DMS114 treated with DMSO at 0.1 percent for 48 hours (cell line): ENCODE measurements at regions not wholly inside any gene's neighbourhood (a gene's known extent, or its start where the extent isn't known, plus 50 kb on each side); places are given as distances from the start of the nearest gene placed in this dataset.
"Not testable (repeated sequence)": the region's sequence is repeated elsewhere in the genome, so short reads cannot be mapped to it uniquely, and the experiment has no call there.

Experiments
- DNase-seq: peaks from one replicate; lab custom pipeline; 2025; ENCODE audit not compliant: unreplicated experiment; lab: John Stamatoyannopoulos, UW

DNA sequence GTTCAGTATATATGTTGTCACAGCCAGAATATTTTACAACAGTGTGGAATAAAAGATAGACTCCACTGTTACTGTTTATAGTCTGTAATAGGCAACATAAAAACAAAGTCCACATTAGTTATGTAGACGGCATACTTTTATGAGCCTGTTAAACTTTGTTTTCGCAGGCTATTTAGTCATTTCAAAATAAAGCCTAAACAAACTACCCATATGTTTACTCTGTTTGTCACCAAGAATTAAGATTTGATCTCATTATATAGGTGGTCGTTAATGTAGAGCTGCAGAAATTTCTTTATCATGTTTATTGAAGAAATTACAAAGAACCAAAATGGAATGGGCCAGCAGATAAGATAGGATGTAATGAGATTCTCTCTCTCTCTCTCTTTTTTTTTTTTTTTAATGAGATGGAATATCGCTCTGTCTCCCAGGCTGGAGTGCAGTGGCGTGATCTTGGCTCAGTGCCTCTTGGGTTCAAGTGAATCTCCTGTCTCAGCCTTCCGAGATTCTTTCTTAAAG, 943.8 kb upstream of the SOX9 start:
- no peak for DNase-seq

DNA sequence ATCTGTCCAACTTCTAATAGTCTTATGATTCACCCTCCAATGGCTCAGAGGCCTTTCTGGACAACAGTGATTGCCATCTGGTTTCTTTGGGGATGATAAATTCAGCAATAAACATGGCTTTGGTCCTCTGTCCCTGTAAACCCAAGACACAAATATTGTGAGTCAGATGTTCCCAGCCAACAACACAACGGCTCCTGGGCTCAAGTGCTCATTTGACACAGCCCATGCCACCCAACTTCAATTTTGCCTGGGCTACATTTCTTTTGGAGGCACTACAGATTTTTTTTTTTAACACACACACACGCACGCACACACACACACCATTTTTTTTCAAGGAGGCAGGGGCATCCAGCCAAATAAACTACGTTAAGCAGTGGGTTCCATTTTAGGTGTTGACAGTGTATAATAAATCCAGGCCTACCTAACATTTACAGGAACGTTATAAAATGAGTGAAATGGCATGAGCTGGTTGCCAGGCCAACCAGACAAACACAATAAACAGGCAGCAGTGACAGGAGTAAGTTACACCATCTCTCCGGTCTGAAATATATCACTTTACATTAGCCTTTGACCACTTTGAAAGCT, 939.9 kb upstream of the SOX9 start:
- no peak for DNase-seq

DNA sequence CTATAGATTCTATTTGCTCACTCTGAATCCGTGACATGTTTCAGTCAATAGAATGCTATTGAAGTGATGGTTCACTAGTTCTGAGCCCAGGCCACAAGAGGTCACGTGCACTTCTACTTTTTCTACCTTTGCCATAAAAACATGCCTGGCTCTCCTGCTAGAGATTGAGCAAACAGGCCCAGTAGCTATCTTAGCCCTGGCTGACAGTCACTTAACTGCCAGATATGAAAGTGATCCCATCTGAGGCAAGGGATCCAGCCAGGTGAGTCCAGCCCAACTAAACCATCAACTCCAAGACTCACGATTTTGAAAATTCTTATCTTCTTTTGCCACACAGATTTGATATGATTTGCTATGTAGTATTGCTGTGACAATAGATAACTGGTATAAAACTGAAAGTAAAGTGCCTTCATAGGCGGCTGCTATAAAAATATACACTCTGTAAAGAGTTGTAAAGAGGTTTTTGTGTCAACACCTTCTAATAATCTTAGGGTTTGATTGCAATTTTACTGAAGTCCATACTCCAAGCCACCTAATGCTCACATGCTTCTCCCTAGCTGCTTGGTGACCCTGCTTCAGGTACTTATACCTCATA, 937.7 kb upstream of the SOX9 start:
- DNase-seq, result no peak

DNA sequence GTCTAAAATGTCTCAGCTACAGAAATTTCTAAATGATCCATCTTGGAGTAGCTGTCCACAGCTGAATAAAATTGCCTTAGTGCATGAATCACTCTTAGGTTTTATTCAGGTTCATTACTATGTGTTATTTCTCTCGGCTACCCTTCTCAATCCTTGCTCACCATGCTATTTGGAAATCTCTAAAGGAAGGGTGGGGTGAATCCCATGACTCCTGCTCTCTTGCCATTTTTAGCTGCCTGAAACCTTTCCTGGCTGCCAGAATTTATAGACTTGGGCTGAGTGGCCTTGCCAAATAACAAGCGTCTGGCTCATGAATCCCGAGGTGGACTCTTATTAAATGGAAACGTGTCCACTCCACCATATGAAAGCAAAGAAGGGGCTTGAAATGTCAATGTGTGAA, 936.1 kb upstream of the SOX9 start:
- no peak for DNase-seq

DNA sequence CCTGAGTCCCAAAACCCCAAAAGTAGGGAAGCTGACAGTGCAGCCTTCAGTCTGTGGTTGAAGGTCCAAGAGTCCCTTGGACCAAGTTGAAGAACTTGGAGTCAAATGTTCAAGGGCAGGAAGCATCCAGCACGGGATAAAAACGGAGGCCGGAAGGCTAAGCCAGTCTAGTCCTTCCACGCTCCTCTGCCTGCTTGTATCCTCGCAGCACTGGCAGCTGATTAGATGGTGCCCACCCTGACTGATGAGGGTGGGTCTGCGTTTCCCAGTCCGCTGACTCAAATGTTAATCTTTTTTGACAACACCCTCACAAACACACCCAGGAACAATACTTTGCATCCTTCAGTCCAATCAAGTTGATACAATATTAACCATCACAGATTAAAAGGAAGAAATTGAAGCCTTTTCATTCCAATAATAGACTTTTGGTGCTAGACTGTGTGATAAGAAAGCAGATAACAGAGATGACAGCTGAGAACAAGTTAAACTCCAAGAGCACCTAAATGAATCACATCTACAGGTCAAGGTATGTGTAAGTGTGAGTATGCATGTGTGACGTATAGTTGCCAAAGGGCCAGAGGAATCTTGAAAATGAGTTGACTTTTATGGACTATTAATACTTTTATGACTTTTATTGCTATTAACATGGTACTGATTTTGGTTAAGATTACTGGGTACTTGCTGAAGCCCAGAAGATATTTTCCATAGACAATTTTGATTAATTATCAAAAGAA, 933.5 kb upstream of the SOX9 start:
- no peak for DNase-seq

DNA sequence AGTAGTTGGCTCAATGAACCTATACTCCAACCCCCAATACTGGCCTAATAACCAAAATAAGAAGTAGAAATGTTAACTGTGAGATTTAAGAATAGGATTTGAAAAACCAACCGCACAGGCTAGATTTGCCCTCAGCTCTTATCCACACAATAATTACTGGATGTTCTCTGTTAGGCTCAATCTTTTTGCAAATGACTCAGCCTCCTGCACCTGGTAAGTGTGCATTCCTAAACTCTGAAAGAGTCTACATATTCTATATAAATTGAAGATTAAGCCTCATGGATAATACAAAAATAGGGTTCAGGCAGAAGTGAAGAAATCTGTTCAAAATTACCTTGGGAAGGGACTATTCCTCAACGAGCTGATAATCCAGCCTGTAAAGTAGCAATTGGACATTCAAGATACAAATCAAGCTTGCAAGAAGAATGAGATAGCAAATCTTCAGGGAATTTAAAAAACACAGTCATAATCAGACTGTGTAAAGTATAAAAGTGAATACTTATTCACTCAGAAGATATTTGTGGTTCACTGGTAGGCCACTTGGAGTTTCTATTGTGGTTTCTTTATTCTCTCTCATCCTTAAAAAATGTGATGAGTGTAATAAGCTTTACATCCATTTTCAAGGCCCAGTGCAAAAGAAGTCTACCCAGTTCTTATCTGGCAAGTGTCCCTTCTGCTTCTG, 931.9 kb upstream of the SOX9 start:
- DNase-seq, result no peak

DNA sequence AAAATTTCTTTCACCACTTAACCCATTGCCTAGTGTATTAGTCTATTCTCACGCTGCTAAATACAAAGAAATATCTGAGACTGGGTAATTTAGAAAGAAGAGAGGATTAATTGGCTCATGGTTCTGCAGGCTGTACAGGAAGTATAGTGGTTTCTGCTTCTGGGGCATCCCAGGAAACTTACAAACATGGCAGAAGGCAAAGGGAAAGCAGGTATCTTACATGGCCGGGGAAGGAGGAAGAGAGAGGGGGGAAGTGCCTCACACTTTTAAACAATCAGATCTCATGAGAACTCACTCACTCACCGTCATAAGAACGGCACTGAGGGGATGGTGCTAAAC, 931.4 kb upstream of the SOX9 start:
- DNase-seq, result no peak

DNA sequence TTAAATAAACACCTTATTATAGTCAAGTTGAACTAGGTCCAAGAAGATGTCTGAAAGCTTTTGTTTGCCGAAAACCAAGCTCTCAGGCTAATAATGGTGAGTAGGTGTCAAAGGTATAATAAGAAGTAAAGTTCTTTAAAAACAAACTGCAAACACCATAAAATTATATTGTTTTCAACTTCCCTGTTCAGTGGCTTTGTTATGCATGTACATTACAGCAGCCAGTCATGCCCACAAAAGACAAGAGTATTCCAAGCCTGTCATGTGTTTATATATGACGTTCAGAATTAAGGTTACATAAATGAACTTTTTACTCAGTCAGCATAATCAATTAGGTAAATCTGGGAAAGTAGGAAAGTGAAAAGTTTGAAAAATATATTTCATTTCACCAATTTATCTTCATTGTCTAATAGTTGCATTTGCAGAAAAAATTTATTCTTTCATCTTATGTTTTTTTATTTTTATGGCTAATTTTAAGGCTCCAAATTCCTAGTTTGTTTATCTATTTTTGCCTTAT, 928.7 kb upstream of the SOX9 start:
- no peak for DNase-seq

DNA sequence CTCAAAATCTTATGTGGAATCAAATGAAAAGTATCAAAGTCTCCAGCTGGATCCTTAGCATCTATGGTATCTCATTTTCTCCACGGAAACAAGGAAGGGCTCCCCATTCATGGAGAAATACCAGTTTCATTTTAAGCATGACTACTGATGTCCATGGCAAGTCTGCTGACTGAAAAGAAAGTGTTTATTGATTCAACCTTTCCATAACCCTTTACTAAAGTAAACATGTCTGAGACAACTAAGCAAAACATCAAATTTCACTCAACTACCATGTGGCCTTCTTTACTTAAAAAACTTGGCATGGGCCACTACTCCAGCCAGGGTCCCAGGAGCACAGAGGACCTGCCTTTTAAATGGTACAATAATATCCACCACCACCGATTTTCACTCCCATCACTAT, 928.0 kb upstream of the SOX9 start:
- no peak for DNase-seq

DNA sequence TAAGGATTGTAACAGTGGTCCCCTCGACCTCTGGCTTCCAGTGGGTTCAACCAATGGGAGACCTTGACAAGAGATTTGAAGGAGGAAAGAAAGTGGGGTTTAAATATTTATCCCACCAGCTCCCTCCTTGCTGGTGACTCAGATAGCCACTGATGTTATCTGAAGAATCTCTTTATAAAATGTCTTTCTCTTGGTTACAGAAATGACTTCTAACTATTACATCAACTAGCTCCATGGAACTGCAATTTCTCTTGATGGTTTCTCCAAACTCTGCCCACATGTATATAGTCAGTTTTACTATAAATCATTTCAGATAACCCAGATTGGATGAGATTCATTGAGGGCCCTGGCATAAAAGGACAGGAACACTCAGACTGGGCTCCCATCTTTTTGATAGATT, 920.2 kb upstream of the SOX9 start:
- DNase-seq, result no peak

DNA sequence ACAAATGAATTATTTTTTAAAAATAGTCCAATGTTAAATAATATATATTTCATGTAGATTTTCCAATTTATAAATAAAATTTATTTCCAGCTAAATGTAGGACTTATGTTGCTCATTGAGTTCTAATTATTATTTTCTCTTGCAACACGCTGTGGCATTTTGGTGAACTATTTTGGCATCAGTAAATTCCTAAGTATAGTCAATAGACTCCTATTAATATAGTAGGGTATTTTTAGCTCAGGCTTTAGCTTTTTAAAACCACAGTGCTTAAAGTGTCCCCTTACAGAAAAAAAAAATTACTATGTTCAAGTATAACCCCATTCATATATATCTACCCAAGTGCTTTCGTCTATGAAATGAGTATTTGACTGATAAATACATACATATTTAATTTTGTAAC, 919.2 kb upstream of the SOX9 start:
- no peak for DNase-seq

DNA sequence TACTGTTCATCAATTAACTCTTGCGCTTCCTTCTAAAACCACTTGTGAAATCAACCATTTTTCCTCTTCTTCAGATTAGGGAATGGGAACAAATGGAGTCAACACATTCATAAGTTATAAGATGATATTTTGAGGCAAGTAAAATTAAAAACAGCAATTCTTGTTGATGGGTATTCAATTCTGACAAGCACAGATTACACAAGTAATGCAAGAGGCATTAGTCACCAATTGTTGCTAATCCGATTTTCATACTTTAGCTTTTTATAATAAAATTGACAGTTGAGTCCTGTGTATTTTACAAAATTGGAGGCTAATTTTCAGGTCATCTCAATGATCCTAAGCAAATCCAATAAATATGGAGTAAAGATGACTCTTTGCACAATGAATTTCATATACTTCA, 918.4 kb upstream of the SOX9 start:
- no peak for DNase-seq

DNA sequence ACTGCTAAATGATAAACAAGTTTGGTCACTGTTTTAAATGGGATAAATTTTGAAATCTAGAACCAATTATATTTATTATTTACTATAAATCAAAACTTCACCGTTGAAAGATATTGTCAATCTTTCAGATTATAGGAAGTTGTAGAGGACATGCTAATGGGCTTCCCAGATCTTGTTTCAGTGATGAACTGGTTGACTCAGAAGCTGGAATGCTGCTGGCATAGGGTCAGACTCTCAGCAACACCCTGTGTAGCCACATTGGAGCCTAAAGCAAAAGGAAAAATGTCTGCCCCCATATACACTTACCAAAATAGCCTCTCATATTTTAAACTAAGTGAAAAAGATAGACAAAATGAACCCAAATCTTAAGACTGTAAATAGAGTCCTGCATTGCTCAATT, 916.9 kb upstream of the SOX9 start:
- no peak for DNase-seq

DNA sequence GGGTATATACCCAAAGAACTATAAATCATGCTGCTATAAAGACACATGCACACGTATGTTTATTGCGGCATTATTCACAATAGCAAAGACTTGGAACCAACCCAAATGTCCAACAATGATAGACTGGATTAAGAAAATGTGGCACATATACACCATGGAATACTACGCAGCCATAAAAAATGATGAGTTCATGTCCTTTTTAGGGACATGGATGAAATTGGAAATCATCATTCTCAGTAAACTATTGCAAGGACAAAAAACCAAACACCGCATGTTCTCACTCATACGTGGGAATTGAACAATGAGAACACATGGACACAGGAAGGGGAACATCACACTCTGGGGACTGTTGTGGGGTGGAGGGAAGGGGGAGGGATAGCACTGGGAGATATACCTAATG, 914.9 kb upstream of the SOX9 start:
- not testable (repeated sequence) for DNase-seq

DNA sequence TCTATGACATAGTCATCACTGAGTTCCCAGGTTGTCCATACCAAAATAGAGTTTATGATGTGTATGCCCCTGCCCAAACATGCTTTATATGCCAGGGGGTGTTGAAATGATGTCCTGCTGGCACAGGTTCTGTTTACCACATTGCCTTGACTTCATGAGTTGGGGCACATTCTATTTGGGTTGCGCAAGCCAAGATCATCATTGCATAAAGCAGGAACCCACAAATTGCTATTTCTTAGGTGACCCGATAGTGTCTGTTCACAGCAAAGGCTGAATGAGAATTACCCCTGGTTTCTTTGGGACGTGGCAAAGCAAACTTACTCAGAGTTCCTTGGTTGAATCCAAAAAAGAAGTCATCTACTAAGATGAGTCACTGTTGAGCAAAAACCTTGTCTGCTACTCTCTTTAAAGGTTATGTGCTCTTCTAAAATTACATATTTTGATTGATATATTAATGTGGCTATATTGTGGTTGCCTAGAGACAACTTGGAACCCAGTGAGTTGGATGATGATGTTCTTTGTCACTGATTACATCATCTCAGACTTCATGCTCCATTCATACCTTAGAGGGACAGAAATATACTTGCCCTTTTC, 912.6 kb upstream of the SOX9 start:
- DNase-seq, result no peak

DNA sequence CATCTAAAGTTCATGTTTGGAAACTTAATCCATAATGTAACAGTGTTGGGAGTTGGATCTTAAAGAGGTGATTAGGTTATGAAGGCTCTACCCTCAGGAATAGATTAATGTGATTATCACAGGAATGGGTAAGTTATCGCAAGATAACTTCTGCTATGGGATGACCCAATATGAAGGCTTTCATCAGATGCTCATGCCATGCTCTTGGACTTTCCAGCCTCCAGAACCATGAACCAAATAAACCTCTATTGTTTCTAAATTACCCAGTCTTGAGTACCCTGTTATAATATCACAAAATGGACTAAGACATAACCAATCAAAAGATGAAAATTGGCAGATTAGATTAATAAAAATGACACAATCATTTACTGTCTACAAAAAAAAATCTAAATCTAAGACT, 906.9 kb upstream of the SOX9 start:
- no peak for DNase-seq

DNA sequence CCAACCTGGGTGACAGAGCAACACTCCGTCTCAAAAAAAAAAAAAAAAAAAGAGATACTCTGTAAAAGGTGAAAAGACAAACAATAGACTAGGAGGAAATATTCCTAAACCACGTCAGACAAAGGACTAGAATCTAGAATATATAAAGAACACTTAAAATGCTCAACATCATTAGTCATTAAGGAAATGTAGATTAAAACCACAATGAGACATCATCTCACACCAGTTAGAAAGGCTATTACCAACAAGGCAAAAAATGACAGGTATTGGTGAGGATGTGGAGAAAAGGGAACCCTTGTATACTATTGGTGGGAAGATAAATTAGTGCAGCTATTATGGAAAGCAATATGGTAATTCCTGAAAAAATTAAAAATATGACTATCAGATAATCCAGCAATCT, 903.1 kb upstream of the SOX9 start:
- no peak for DNase-seq

DNA sequence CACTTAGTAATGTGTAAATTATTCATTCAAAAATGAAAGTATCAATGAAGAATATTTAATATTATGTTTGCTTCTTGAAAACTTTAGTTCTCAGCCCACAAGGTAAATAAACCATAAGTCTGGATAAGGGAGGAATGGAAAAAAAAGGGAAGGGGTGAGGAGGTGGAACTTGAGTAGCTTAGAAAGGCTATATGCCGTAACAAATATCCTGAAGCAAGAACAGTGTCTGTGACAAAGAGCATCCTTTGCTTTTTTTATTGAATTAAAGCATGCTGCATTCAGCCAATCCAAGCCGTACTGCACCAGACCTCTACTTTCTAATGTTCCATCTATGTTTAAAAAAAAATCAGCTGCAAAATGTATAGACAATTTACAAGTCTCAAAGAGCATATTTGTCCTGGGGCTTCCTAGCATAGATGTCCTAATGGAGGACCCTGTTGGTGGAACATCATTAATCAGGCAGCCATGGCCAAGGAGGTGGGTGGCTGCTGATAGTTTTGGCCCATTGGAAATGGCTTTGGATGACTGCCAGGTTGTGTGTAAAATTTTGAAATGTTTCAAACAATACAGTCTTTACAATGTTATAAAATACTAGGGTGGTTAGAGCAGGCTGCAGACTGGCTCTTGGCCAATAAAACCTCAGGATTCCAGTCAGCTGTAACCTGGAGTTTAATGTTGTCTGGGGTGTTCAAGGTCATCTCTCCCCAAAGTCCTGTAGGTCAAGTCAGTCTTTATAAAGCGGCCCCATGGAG, 895.8 kb upstream of the SOX9 start:
- DNase-seq, result no peak

DNA sequence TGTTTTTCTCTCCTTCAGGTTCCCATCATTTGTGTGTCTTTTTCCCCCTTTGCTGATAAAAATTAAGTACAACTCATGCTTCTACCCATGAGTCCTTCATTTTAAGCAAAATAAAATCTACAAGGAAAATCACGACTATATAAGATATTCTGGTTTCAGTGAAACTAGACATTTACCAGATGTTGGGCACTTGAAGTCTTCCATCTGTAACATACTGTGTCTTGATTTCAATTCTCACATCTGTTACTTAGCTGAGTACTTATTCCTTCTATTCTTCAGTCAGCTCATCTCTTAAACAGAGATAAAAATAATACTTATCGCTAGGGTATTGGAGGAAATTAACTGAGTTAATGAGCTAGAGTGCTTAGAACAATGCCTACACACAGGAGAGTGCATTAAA, 893.0 kb upstream of the SOX9 start:
- DNase-seq, result no peak

DNA sequence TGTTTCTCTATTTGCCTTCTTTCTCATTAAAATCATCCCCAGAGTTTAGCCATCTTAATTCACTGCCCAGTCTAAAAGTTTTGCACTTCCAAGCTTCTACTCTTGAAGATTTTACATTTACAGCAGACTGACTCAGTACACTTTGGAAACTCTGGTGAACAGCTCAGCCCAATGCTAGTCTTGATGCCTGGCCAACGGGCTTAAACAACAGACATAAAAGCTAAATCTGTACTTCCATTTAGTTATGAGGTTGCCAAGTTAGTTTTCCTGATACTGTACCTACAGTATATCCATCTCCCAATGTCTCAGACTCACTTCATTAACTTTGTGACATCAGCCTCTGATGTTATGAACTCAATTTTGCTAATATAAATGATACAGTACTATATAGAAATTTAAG, 891.8 kb upstream of the SOX9 start:
- no peak for DNase-seq
